ENCODE measurements at regions not wholly inside any gene's neighbourhood (a gene's known extent, or its start where the extent isn't known, plus 50 kb on each side); places are given as distances from the start of the nearest gene placed in this dataset.

DNA sequence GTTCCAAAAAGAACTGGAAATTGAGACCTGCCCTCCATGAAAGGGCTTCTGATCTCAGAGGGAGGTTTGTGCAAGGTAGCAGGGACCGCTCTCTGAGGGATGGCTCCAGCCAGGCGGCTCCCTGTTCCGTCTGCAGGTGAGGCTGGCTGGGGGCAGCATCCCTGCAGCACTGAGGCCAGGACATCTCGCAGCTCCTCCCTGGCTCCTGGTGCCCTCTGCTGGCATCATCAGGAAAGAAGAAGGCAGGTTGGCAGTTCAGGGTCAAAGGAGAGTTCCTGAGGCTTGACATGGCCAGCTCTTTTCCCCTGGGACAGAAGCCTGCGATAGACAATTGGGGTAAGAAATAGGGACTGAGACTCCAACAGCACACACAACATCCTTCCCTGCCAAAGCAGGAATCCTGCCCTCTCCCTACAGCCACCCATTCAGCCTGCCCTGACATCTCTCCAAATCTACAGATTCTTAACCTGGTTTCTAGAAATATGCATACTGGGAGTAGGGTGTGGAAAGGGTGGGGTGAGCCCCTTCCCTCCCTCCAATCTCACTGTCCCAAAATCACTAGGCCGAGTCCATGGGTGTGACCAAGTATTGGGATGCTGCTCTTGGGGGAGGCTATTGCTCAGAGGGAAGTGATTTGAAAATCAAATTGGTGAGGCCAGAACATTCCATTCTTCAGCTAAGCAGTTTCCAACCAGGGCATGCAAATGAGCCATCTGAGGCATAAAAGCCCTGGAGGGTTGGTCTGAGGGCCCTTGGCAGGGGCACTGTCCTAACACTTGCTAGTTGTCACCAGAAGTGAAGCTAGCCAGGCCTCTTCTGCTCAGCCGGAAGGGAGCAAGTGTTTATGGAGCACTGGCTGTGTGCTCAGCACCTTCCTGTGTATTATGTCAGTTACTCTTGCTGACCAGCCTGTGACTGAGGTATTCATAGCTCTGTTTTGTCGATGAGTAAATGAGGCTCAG lies 185.4 kb downstream of the TFCP2L1 start:
- peak; percentile 61 for ATAC-seq
- ChIA-PET CTCF (interaction anchor here (0.5 to 1.6 kb wide), 4 partner anchors 14 to 257 kb away, joined by 4 to 5 read pairs (median 4); no protein-coding TSS in a partner anchor), POLR2A (ENCODE audit: unreplicated experiment) (no interaction called here)
- Histone ChIP-seq H3K9me3 (ENCODE audit: low read length) (no peaks in the 10 kb centered on the region), H3K4me3 (ENCODE audit: low read length) (no peak overlapping the region), H2AFZ (ENCODE audit: low read length) (no peak overlapping the region), H3K36me3 (ENCODE audit: low read depth, low read length) (no peaks in the 10 kb centered on the region), H3K4me1 (ENCODE audit: insufficient read depth, low read length) (no peaks in the 10 kb centered on the region), H3F3A (ENCODE audit: low read length, unreplicated experiment) (no peaks in the 10 kb centered on the region), H4K20me1 (ENCODE audit: low read length) (no peaks in the 10 kb centered on the region), H3K9me2 (replicated peaks; ENCODE audit: low read length) (no peaks in the 10 kb centered on the region), H3K4me2 (ENCODE audit: low read length) (no peak overlapping the region), H3K27ac (ENCODE audit: low read length) (no peak overlapping the region), H3K27me3 (ENCODE audit: low read length) (peaks cover 26% of the 10 kb centered on the region), H3K9ac (ENCODE audit: low read length) (no peak overlapping the region), H3K79me2 (ENCODE audit: low read length) (no peaks in the 10 kb centered on the region)
- no peak for TF ChIP-seq EZH2phosphoT487 (IDR thresholded peaks at IDR 0.05; ENCODE audit: borderline replicate concordance, low read length)
- TF ChIP-seq EZH2 (IDR thresholded peaks at IDR 0.05; ENCODE audit: low read length, unreplicated experiment): no peak
- TF ChIP-seq, protein P1, sequence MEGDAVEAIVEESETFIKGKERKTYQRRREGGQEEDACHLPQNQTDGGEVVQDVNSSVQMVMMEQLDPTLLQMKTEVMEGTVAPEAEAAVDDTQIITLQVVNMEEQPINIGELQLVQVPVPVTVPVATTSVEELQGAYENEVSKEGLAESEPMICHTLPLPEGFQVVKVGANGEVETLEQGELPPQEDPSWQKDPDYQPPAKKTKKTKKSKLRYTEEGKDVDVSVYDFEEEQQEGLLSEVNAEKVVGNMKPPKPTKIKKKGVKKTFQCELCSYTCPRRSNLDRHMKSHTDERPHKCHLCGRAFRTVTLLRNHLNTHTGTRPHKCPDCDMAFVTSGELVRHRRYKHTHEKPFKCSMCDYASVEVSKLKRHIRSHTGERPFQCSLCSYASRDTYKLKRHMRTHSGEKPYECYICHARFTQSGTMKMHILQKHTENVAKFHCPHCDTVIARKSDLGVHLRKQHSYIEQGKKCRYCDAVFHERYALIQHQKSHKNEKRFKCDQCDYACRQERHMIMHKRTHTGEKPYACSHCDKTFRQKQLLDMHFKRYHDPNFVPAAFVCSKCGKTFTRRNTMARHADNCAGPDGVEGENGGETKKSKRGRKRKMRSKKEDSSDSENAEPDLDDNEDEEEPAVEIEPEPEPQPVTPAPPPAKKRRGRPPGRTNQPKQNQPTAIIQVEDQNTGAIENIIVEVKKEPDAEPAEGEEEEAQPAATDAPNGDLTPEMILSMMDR (conservative IDR thresholded peaks at IDR 0.05; ENCODE audit: low read depth, low read length): peak; percentile 74
- BruUV-seq (replicated peaks): no TSS peak
- DNase-seq: peak; percentile 59
- intact Hi-C loops (cut with micrococcal nuclease): no loop called here

DNA sequence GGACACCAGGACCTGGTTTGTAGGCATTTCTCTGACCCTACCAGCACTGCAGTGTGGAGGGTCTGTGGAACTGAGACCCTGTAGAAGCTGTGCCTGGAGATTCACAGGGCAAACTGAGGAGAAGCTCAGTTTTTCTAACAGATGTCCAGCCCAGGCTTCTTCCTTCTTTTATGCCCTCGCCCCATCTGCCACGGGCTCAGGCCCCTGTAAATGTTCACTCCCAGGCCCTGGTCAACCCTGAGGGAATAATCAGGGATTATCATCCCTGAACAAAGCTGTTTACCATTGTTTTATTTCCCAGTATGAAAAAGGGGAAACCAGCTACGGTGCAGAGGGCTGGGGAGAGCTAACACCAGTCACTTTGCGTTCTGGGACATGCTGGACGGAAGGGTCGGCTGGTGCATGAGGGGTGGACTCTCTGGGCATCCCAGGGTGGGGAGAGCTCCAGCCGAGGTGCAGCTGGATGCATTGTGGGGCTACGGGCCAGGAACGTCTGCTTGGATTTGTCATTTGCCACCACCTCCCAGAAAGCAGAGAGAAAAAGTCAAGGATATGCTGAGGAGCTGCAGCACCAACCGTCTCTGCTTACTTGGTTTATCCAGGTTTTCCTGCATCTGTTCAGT lies 183.8 kb downstream of the TFCP2L1 start:
- H3K9ac ChIP-seq (ENCODE audit: low read length): no peak overlapping the region
- no peaks in the 10 kb centered on the region for H3F3A ChIP-seq (ENCODE audit: low read length, unreplicated experiment)
- H3K4me2 ChIP-seq (ENCODE audit: low read length): no peak overlapping the region
- CTCF ChIA-PET: no interaction called here
- no peaks in the 10 kb centered on the region for H3K4me1 ChIP-seq (ENCODE audit: insufficient read depth, low read length)
- peaks cover 26% of the 10 kb centered on the region for H3K27me3 ChIP-seq (ENCODE audit: low read length)
- no peaks in the 10 kb centered on the region for H3K9me2 ChIP-seq (replicated peaks; ENCODE audit: low read length)
- BruUV-seq (replicated peaks): no TSS peak
- no peaks in the 10 kb centered on the region for H4K20me1 ChIP-seq (ENCODE audit: low read length)
- no peak overlapping the region for H3K27ac ChIP-seq (ENCODE audit: low read length)
- no peak for ATAC-seq
- H3K36me3 ChIP-seq (ENCODE audit: low read depth, low read length): no peaks in the 10 kb centered on the region
- H3K4me3 ChIP-seq (ENCODE audit: low read length): no peak overlapping the region
- POLR2A ChIA-PET (ENCODE audit: unreplicated experiment): no interaction called here
- H2AFZ ChIP-seq (ENCODE audit: low read length): no peak overlapping the region
- intact Hi-C loops (cut with micrococcal nuclease): no loop called here
- H3K79me2 ChIP-seq (ENCODE audit: low read length): no peaks in the 10 kb centered on the region
- no peak for DNase-seq
- TF ChIP-seq, protein P1 (conservative IDR thresholded peaks at IDR 0.05; ENCODE audit: low read depth, low read length): no peak
- no peak for TF ChIP-seq EZH2 (IDR thresholded peaks at IDR 0.05; ENCODE audit: low read length, unreplicated experiment)
- no peaks in the 10 kb centered on the region for H3K9me3 ChIP-seq (ENCODE audit: low read length)

DNA sequence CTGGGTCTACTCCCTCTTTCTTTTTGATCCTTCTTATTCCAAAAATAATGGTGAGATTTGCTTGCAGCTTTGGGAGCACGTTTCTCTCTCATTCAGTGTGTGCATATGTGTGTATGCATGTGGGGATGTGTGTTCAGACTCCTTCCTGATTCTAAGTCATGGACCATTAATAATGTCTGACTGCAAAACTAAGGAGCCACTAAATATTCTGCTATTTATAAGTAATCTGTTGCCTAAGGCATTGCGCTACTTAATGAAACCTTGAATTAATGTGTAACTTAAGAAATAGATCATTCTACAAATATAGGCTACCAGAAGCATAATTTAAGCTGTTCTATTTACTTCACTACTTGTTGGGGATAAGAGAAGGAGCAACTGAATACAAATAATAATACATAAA lies 182.1 kb downstream of the TFCP2L1 start:
- no peaks in the 10 kb centered on the region for H3K9me2 ChIP-seq (replicated peaks; ENCODE audit: low read length)
- no peak overlapping the region for H3K4me2 ChIP-seq (ENCODE audit: low read length)
- no peak overlapping the region for H3K9ac ChIP-seq (ENCODE audit: low read length)
- no peak for TF ChIP-seq EZH2phosphoT487 (IDR thresholded peaks at IDR 0.05; ENCODE audit: borderline replicate concordance, low read length)
- TF ChIP-seq, protein P1 (conservative IDR thresholded peaks at IDR 0.05; ENCODE audit: low read depth, low read length): no peak
- no peak for TF ChIP-seq EZH2 (IDR thresholded peaks at IDR 0.05; ENCODE audit: low read length, unreplicated experiment)
- ATAC-seq (no peak), DNase-seq (no peak)
- H3K27me3 ChIP-seq (ENCODE audit: low read length): peaks cover 26% of the 10 kb centered on the region
- no peaks in the 10 kb centered on the region for H3K36me3 ChIP-seq (ENCODE audit: low read depth, low read length)
- no peak overlapping the region for H2AFZ ChIP-seq (ENCODE audit: low read length)
- intact Hi-C loops (cut with micrococcal nuclease): no loop called here
- BruUV-seq (replicated peaks): no TSS peak
- H3F3A ChIP-seq (ENCODE audit: low read length, unreplicated experiment): no peaks in the 10 kb centered on the region
- H4K20me1 ChIP-seq (ENCODE audit: low read length): no peaks in the 10 kb centered on the region
- ChIA-PET POLR2A (ENCODE audit: unreplicated experiment) (no interaction called here), CTCF (no interaction called here)
- no peaks in the 10 kb centered on the region for H3K4me1 ChIP-seq (ENCODE audit: insufficient read depth, low read length)
- H3K9me3 ChIP-seq (ENCODE audit: low read length): no peaks in the 10 kb centered on the region
- H3K79me2 ChIP-seq (ENCODE audit: low read length): no peaks in the 10 kb centered on the region
- no peak overlapping the region for H3K27ac ChIP-seq (ENCODE audit: low read length)
- no peak overlapping the region for H3K4me3 ChIP-seq (ENCODE audit: low read length)

Measured in PC-3 (cell line).